Esophagus mucosa (tissue), 1 donor: ENCODE measurements at regions not wholly inside any gene's neighbourhood (a gene's known extent, or its start where the extent isn't known, plus 50 kb on each side); places are given as distances from the start of the nearest gene placed in this dataset.
"Not testable (repeated sequence)": the region's sequence is repeated elsewhere in the genome, so short reads cannot be mapped to it uniquely, and the experiment has no call there.

Experiments
- ATAC-seq: fragments of 200-7000 bp; cut with Tn5 transposase; one replicate; pipeline ENCODE4 v1.9.1; 2020
- donor health status: DM: yes; HTN: yes; CAD: no.

GRCh38 chrX:465418-466215 lies 78.9 kb upstream of the PPP2R3B start:
- no peak for ATAC-seq

GRCh38 chrX:466836-467235 lies 80.1 kb upstream of the PPP2R3B start:
- ATAC-seq: not testable (repeated sequence)

- not testable (repeated sequence) for ATAC-seq
Observed at GRCh38 chrX:467686-468085, 81.0 kb upstream of the PPP2R3B start.

- ATAC-seq: no peak
Observed at GRCh38 chrX:468979-469378, 82.3 kb upstream of the PPP2R3B start.

- ATAC-seq: no peak
Observed at GRCh38 chrX:470686-471085, 84.0 kb upstream of the PPP2R3B start.

- ATAC-seq: no peak
Observed at GRCh38 chrX:471281-471680, 84.6 kb upstream of the PPP2R3B start.

GRCh38 chrX:472275-472674 lies 85.6 kb upstream of the PPP2R3B start:
- ATAC-seq: not testable (repeated sequence)

GRCh38 chrX:475926-476723 lies 89.4 kb upstream of the PPP2R3B start:
- no peak for ATAC-seq

- ATAC-seq: no peak
Observed at GRCh38 chrX:476724-477075, 90.0 kb upstream of the PPP2R3B start.

- ATAC-seq: no peak
Observed at GRCh38 chrX:477441-478012, 90.8 kb upstream of the PPP2R3B start.

GRCh38 chrX:479273-479981 lies 92.7 kb upstream of the PPP2R3B start:
- no peak for ATAC-seq

GRCh38 chrX:480861-481417 lies 94.2 kb upstream of the PPP2R3B start:
- no peak for ATAC-seq

- no peak for ATAC-seq
Observed at GRCh38 chrX:482192-482701, 95.5 kb upstream of the PPP2R3B start.

- ATAC-seq: no peak
Observed at GRCh38 chrX:482702-483203, 96.0 kb upstream of the PPP2R3B start.

GRCh38 chrX:485368-485767 lies 98.7 kb upstream of the PPP2R3B start:
- no peak for ATAC-seq

- no peak for ATAC-seq
Observed at GRCh38 chrX:486325-486724, 99.6 kb upstream of the PPP2R3B start.

- ATAC-seq: no peak
Observed at GRCh38 chrX:487836-488235, 101.1 kb upstream of the PPP2R3B start.

GRCh38 chrX:489820-490219 lies 103.1 kb upstream of the PPP2R3B start:
- no peak for ATAC-seq

- no peak for ATAC-seq
Observed at GRCh38 chrX:497186-498014, 110.7 kb upstream of the PPP2R3B start.

GRCh38 chrX:498901-499300 lies 112.2 kb upstream of the PPP2R3B start:
- not testable (repeated sequence) for ATAC-seq

GRCh38 chrX:499870-500364 lies 113.2 kb upstream of the PPP2R3B start:
- no peak for ATAC-seq
